SH-SY5Y (cell line): ENCODE measurements at regions not wholly inside any gene's neighbourhood (a gene's known extent, or its start where the extent isn't known, plus 50 kb on each side); places are given as distances from the start of the nearest gene placed in this dataset.

Experiments
- GATA2 ChIP-seq: IDR thresholded peaks from 2 replicates; pipeline ENCODE4 v1.6.1; 2011; ENCODE audit warnings: mild to moderate bottlenecking, low read depth, low read length
- GATA3 ChIP-seq: IDR thresholded peaks from 2 replicates; pipeline ENCODE4 v1.6.1; 2011; ENCODE audit warnings: low read depth, mild to moderate bottlenecking, low read length, moderate library complexity

GRCh38 chr9:81754245-81754644, 64.9 kb upstream of the TLE1 start:
- no peak for TF ChIP-seq GATA3
- TF ChIP-seq GATA2: no peak
